ENCODE measurements at regions not wholly inside any gene's neighbourhood (a gene's known extent, or its start where the extent isn't known, plus 50 kb on each side); places are given as distances from the start of the nearest gene placed in this dataset.

DNA sequence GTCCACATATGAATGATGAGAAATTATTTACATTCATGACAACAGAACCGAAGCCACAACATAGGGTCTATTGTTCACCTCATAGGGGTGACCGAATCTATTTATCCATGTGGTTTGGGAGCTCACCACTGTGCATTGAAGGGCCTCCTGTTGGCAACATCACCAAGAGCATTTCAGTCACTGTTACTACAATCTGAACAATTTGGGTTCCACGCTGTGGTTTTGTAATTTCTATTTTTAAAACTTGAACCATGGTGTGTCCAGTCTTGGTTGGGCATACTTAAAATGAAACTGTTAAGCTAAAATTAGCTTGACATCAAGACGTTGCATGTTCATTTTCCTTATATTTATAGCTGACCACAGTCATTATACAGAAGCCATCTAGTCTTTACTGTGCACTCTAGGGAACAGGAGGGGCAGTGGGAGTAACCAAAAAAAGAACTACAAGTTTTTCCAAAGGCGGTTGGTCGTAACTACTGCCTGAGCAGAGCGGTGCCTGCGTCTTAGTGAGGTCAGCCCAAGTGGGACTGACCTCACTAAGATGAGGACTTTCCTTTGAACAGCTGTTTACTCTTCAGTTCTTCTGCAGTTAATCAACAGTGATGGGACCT, 192.1 kb downstream of the SPRY1 start:
- TF ChIP-seq, protein P1, sequence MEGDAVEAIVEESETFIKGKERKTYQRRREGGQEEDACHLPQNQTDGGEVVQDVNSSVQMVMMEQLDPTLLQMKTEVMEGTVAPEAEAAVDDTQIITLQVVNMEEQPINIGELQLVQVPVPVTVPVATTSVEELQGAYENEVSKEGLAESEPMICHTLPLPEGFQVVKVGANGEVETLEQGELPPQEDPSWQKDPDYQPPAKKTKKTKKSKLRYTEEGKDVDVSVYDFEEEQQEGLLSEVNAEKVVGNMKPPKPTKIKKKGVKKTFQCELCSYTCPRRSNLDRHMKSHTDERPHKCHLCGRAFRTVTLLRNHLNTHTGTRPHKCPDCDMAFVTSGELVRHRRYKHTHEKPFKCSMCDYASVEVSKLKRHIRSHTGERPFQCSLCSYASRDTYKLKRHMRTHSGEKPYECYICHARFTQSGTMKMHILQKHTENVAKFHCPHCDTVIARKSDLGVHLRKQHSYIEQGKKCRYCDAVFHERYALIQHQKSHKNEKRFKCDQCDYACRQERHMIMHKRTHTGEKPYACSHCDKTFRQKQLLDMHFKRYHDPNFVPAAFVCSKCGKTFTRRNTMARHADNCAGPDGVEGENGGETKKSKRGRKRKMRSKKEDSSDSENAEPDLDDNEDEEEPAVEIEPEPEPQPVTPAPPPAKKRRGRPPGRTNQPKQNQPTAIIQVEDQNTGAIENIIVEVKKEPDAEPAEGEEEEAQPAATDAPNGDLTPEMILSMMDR (IDR thresholded peaks at IDR 0.05) = no peak
- no peak for TF ChIP-seq POLR2A (IDR thresholded peaks at IDR 0.05)

All from esophagus squamous epithelium (tissue), 4 donors.